Retinal pigment epithelial cell (primary cell): ENCODE measurements at regions not wholly inside any gene's neighbourhood (a gene's known extent, or its start where the extent isn't known, plus 50 kb on each side); places are given as distances from the start of the nearest gene placed in this dataset.

Experiments used
- DNase-seq: peaks from one replicate; pipeline ENCODE4 v3.0.0-alpha.2; 2010; ENCODE audit warnings: low read depth
- H3K4me3 ChIP-seq: 2 replicates; pipeline ENCODE4 v1.5.1; 2011; ENCODE audit warnings: mild to moderate bottlenecking, low read length, control low read depth, moderate library complexity
- CTCF ChIP-seq: conservative IDR thresholded peaks from 2 replicates; pipeline ENCODE4 v1.5.1; 2011; ENCODE audit warnings: low read depth, low read length, control low read depth, inconsistent platforms

- no peak for TF ChIP-seq CTCF
- DNase-seq = no peak
- no peak overlapping the region for H3K4me3 ChIP-seq
Observed at GRCh38 chr5:67404256-67405100, 207.9 kb upstream of the CD180 start.

DNA sequence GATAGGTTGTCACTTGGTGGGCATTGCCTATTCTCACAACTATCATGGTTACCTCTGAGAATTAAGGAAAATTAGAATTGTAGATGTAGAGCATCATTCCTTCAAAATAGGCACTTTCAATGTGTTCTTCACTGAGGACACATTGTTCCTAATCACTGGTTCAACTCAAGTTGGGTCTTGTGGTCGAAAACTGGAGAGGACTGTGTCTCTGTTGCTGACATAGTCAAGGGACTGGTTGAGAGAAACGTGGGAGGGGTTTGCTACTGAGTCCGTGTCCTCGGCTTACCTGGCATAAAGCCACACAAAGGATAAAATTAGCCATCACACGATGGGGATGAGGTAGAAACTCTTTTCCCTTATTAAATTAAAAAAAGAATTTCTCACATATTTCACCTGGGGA lies 205.9 kb upstream of the CD180 start:
- no peak overlapping the region for H3K4me3 ChIP-seq
- no peak for TF ChIP-seq CTCF
- DNase-seq = no peak

- DNase-seq = no peak
- no peak overlapping the region for H3K4me3 ChIP-seq
- TF ChIP-seq CTCF = no peak
Observed at GRCh38 chr5:67401172-67401571, 204.6 kb upstream of the CD180 start.

DNA sequence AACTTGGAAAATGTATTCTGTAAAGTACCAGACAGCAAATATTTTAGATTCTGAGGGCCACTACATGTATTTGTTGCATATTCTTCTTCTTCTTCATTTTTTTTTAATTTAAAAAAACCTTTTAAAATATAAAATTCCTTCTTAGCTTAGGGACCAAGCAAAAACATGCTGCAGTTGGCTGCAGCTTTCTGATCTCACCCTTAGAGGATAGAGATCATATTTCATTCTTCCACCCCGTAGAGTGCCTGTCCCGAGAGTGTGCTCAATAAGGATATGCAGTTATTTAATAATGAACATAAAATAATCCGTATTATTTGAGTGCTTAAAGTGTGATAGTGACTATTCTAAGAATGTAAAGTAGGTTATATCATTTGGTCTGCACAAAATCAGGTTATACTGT lies 204.2 kb upstream of the CD180 start:
- no peak for TF ChIP-seq CTCF
- no peak for DNase-seq
- no peak overlapping the region for H3K4me3 ChIP-seq

DNA sequence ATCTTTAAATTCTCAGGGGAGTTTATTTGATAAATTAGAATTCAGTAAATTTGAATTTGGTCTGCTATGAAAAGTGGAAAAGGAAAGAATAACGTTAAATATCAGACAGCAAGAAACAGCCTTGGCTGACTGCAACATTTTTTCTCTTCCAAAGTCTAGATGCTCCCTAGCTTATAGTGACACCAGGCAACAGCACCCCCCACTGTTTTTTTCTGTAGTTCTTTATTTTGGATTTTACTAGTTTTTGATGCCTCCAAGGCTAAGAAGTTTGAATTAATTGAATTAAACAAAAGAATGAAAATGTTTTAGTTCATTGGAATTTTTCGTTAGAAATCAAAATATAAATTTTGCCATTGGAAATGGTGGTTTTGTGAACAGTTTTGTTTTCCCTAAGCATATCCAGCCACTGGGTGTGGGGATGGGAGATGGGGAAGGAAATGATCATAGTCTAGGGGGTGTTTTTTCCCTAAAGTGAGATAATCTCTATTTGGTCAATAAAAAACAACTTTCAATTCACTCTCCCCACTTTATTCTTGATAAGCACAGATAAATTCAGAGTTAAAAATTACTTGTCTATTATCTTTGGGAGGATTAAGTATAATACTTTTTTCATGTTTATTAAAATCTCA lies 199.3 kb upstream of the CD180 start:
- H3K4me3 ChIP-seq = no peak overlapping the region
- no peak for TF ChIP-seq CTCF
- no peak for DNase-seq

DNA sequence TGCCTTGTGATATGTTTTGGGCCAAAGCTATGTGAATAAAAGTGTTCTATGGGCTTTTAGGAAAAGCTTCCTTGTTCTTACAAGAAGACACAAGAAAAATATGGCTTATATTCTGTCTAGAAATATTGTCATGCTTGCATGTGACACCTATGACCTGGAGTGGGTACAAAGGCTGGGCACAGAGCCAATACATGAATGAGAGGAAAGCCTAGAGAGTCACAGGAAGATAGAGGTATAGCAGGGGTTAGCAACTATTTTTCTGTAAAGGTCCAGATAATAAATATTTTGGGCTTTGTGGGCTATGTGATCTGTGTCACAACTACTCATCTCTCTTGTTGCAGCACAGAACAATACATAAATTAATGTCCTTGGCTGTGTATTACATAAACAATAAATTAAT lies 196.6 kb upstream of the CD180 start:
- no peak for DNase-seq
- H3K4me3 ChIP-seq = no peak overlapping the region
- no peak for TF ChIP-seq CTCF

DNA sequence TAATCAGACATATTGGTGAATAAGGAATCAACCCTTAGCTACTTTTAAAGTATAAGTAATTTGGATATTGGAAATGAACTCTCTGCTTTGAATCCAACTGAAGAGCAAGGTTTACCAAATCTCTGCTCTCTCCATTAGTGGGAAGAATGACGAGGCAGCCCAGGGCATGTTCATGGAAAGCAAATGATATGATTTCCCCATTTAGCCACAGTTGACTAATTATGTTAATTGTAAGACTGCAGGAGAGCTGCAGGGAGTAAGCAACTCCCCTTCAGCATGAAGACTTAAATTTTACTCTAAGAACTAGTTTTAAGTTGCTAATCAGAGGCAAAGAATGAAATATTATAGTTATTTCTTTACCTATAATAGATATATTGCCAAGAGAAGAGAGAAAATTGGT lies 194.3 kb upstream of the CD180 start:
- DNase-seq = no peak
- no peak for TF ChIP-seq CTCF

More for the DNA sequence above, 194.3 kb upstream of the CD180 start:
- H3K4me3 ChIP-seq = no peak overlapping the region
